Bronchial epithelial cell (primary cell): ENCODE measurements at regions not wholly inside any gene's neighbourhood (a gene's known extent, or its start where the extent isn't known, plus 50 kb on each side); places are given as distances from the start of the nearest gene placed in this dataset.

ENCODE experiments used
- DNase-seq: peaks from one replicate; pipeline ENCODE4 v3.0.0-alpha.2; 2010; ENCODE audit warnings: low read depth
- FAIRE-seq: peaks from 2 replicates; lab custom pipeline; 2011; peaks lifted over from hg19 to GRCh38; lab: Jason Lieb, UNC
- H3K27me3 ChIP-seq: 2 replicates; pipeline ENCODE4 v1.5.1; 2011; ENCODE audit warnings: low read length; ENCODE audit not compliant: control insufficient read depth, insufficient read depth
- H3K36me3 ChIP-seq: 2 replicates; pipeline ENCODE4 v1.5.1; 2011; ENCODE audit warnings: low read length; ENCODE audit not compliant: control insufficient read depth, insufficient read depth
- H3K4me3 ChIP-seq: 2 replicates; pipeline ENCODE4 v1.5.1; 2011; ENCODE audit warnings: mild to moderate bottlenecking, low read depth, low read length, control low read depth
- TF ChIP-seq, protein P1 (sequence below): IDR thresholded peaks from 2 replicates; pipeline ENCODE4 v1.5.1; 2011; ENCODE audit warnings: mild to moderate bottlenecking, moderate library complexity, low read length, control low read depth, inconsistent platforms; ENCODE audit not compliant: insufficient read depth, severe bottlenecking

DNA sequence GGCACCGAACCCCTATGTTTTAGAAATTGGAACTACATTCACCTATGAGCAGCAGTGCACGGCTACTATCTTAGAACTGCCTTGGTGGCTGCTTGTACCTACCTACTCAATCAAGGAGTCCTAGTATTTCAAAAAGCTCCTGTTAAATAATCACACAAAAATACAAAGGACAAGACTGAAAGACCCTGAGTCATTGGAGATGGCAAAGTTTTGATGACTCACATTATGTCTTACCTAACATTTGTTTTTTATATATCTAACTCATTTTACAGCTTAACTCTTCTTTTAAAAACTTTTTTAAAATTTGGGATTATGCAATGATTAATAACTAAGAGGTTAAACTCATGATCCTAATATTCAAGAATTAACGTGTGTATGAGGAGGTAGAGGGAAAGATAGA, 1206.0 kb upstream of the TMPRSS15 start:
- TF ChIP-seq, protein P1, sequence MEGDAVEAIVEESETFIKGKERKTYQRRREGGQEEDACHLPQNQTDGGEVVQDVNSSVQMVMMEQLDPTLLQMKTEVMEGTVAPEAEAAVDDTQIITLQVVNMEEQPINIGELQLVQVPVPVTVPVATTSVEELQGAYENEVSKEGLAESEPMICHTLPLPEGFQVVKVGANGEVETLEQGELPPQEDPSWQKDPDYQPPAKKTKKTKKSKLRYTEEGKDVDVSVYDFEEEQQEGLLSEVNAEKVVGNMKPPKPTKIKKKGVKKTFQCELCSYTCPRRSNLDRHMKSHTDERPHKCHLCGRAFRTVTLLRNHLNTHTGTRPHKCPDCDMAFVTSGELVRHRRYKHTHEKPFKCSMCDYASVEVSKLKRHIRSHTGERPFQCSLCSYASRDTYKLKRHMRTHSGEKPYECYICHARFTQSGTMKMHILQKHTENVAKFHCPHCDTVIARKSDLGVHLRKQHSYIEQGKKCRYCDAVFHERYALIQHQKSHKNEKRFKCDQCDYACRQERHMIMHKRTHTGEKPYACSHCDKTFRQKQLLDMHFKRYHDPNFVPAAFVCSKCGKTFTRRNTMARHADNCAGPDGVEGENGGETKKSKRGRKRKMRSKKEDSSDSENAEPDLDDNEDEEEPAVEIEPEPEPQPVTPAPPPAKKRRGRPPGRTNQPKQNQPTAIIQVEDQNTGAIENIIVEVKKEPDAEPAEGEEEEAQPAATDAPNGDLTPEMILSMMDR: no peak
- DNase-seq (peak; percentile 0), FAIRE-seq (no peak)
- Histone ChIP-seq H3K27me3 (no peaks in the 10 kb centered on the region), H3K4me3 (no peak overlapping the region), H3K36me3 (no peaks in the 10 kb centered on the region)

DNA sequence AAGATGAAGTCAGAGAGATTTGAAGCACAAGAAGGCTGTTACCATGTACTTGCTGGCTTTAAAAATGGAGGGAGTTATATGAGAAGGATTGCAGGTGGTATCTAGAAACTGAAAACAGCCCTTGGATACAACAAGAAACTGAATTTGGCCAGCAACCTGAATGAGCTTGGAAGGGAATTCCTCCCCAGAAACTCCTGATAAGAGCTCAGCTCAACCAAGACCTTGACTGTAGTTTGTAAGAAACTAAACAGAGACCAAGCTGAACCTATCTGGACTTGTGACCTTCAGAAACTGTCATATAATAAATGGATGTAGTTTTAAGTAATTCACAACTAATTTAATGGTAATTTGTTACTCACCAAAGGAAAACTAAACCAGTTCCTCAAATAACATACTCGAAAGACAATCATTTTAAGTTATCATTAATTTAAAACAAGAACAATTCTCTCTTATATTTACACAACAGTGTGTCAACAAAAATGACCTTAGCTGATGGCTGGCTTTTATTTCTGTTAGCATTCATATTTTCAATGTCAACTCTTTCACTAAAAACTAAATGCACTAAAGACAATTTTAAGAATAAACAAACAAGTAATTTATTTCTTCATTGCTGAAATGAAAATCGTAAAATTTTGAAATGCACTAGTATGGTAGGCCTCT, 1218.4 kb upstream of the TMPRSS15 start:
- Histone ChIP-seq H3K4me3 (no peak overlapping the region), H3K36me3 (no peaks in the 10 kb centered on the region), H3K27me3 (no peaks in the 10 kb centered on the region)
- no peak for DNase-seq
- TF ChIP-seq, protein P1: no peak
- FAIRE-seq: no peak

- TF ChIP-seq, protein P1: no peak
- no peaks in the 10 kb centered on the region for H3K27me3 ChIP-seq
- no peak overlapping the region for H3K4me3 ChIP-seq
- H3K36me3 ChIP-seq: no peaks in the 10 kb centered on the region
- DNase-seq (no peak), FAIRE-seq (no peak)
Observed at GRCh38 chr21:19640964-19641363, 1237.4 kb upstream of the TMPRSS15 start.

- no peaks in the 10 kb centered on the region for H3K36me3 ChIP-seq
- FAIRE-seq (no peak), DNase-seq (no peak)
- TF ChIP-seq, protein P1: no peak
- H3K27me3 ChIP-seq: no peaks in the 10 kb centered on the region
- H3K4me3 ChIP-seq: no peak overlapping the region
Observed at GRCh38 chr21:19648391-19648790, 1244.8 kb upstream of the TMPRSS15 start.

DNA sequence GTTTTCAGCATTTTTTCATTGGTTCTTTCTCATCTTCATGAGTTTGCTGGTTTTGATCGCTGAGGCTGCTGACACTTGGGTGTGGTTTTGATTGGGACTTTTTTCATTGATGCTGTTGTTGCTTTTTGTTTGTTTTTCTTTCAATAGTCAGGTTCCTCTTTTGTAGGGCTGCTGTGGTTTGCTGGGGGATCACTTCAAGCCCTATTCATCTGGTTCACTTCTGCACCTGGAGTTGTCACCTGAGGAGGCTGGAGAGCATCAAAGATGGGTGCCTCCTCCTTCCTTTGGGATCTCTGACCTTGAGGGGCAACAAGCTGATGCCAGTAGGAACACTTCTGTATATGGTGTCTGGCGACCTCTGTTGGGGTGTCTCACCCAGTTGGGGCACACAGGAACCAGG, 1279.9 kb upstream of the TMPRSS15 start:
- TF ChIP-seq, protein P1: no peak
- Histone ChIP-seq H3K27me3 (no peaks in the 10 kb centered on the region), H3K36me3 (no peaks in the 10 kb centered on the region), H3K4me3 (no peak overlapping the region)
- no peak for DNase-seq
- FAIRE-seq: no peak

DNA sequence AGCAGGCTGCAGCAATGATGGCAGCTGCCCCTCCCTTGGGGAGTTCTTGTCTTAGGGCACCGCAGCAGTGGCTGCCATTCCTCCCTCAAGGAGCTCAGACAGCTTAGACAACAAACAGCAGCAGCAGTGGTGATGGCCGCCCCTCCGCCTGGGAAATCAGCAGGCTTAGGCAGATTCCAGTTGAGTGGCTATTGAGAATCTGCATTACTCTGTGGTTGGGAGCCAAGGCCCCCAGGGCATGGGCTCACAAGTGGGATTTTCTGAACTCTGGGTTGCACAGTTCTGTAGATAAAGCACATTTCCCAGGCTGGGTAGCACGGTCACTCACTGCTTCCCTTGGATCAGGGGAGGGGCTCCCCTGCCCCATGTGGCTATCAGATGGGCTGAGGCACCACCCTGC, 1280.7 kb upstream of the TMPRSS15 start:
- TF ChIP-seq, protein P1: no peak
- DNase-seq: no peak
- H3K36me3 ChIP-seq: no peaks in the 10 kb centered on the region
- no peaks in the 10 kb centered on the region for H3K27me3 ChIP-seq
- FAIRE-seq: no peak
- no peak overlapping the region for H3K4me3 ChIP-seq
